ENCODE measurements at regions not wholly inside any gene's neighbourhood (a gene's known extent, or its start where the extent isn't known, plus 50 kb on each side); places are given as distances from the start of the nearest gene placed in this dataset.

DNA sequence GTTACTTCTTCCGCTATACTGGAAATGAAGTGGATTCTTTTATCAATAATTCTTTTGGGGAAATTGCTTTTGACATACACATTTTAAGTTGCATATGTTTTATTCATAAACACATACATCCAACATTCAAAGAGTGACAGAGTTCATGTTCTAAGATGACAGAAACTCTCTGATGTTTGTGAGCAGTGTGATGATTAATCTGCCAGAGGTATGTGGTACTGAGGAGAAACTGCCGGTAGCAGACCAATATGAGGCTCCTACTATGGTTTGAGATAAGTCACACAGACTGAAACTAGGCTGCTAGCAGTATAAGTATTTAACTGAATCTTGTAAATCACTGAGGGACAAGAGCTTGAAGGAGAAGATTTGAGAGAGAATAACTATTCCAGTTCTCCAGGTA lies 524.1 kb upstream of the SEMA3D start:
- Histone ChIP-seq H3K27ac (no peak overlapping the region), H3K9me3 (no peaks in the 10 kb centered on the region), H3K27me3 (replicated peaks in 1 of 7) (no peaks in the 10 kb centered on the region), H3K36me3 (no peaks in the 10 kb centered on the region), H3K4me3 (no peak overlapping the region), H3K4me1 (no peaks in the 10 kb centered on the region)
- DNase-seq: no peak
- 81 to 86% (median 84%) methylated on average over 2 of the region's 2 CpGs for WGBS, 5 donors
- intact Hi-C loops (cut with DNase I; ENCODE audit: low total_unique reads): no loop called here
- TF ChIP-seq, protein P1, sequence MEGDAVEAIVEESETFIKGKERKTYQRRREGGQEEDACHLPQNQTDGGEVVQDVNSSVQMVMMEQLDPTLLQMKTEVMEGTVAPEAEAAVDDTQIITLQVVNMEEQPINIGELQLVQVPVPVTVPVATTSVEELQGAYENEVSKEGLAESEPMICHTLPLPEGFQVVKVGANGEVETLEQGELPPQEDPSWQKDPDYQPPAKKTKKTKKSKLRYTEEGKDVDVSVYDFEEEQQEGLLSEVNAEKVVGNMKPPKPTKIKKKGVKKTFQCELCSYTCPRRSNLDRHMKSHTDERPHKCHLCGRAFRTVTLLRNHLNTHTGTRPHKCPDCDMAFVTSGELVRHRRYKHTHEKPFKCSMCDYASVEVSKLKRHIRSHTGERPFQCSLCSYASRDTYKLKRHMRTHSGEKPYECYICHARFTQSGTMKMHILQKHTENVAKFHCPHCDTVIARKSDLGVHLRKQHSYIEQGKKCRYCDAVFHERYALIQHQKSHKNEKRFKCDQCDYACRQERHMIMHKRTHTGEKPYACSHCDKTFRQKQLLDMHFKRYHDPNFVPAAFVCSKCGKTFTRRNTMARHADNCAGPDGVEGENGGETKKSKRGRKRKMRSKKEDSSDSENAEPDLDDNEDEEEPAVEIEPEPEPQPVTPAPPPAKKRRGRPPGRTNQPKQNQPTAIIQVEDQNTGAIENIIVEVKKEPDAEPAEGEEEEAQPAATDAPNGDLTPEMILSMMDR (IDR thresholded peaks at IDR 0.05 in 8 of 11, conservative IDR thresholded peaks at IDR 0.05 in 3 of 11): no peak
- TF ChIP-seq POLR2AphosphoS5 (IDR thresholded peaks at IDR 0.05) (no peak), POLR2A (IDR thresholded peaks at IDR 0.05) (no peak)

DNA sequence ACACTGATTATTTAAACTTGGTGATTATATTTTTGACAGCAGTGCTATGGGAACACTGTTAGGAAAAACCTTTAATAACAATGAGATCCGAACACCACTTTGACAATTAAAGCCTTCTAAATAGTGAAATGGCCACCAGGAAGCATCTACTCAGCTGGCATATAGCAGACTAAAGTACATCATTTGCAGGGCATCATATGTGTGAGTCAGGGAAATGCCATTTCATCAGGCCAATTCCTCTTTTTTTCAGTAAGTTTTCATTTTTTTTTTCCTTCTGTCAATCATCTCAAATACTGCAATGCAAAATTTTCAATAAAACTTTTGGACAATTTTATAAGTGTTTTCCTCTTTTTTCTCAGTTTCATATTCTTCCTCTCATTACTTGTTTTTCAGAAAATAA lies 521.4 kb upstream of the SEMA3D start:
- no peaks in the 10 kb centered on the region for H3K4me1 ChIP-seq
- intact Hi-C loops (cut with DNase I; ENCODE audit: low total_unique reads): no loop called here
- WGBS, 5 donors: 82 to 94% (median 86%) methylated on average over 1 of the region's 1 CpG
- H3K27ac ChIP-seq: no peak overlapping the region
- no peaks in the 10 kb centered on the region for H3K9me3 ChIP-seq
- H3K36me3 ChIP-seq: no peaks in the 10 kb centered on the region
- no peaks in the 10 kb centered on the region for H3K27me3 ChIP-seq (replicated peaks in 1 of 7)
- TF ChIP-seq POLR2AphosphoS5 (IDR thresholded peaks at IDR 0.05) (no peak), POLR2A (IDR thresholded peaks at IDR 0.05) (no peak)
- TF ChIP-seq, protein P1 (IDR thresholded peaks at IDR 0.05 in 8 of 11, conservative IDR thresholded peaks at IDR 0.05 in 3 of 11): no peak
- H3K4me3 ChIP-seq: no peak overlapping the region
- DNase-seq: no peak

DNA sequence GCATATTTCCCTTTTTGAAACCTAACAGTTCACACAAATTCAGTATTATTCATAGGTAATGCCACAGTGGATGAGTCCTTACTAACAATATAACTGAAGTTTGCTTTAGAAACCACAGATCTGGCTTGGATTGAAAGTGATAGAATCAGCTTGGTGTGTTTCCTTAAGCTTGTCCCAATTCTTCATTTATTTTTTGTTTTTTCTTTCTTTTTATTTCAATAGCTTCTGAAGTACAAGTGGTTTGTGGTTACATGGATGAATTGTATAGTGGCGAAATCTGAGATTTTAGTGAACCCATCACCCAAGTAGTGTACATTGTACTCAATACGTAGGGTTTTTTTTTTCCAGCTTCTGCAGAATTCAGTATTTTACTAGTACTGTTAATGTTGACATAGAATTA lies 518.2 kb upstream of the SEMA3D start:
- no peak overlapping the region for H3K27ac ChIP-seq
- H3K36me3 ChIP-seq: no peaks in the 10 kb centered on the region
- H3K9me3 ChIP-seq: no peaks in the 10 kb centered on the region
- H3K27me3 ChIP-seq (replicated peaks in 1 of 7): no peaks in the 10 kb centered on the region
- TF ChIP-seq POLR2AphosphoS5 (IDR thresholded peaks at IDR 0.05): no peak
- TF ChIP-seq, protein P1 (IDR thresholded peaks at IDR 0.05 in 8 of 11, conservative IDR thresholded peaks at IDR 0.05 in 3 of 11): no peak
- no peak for TF ChIP-seq POLR2A (IDR thresholded peaks at IDR 0.05)
- no peak for DNase-seq
- WGBS, 5 donors: 75 to 90% (median 79%) methylated on average over 2 of the region's 2 CpGs
- no peaks in the 10 kb centered on the region for H3K4me1 ChIP-seq
- intact Hi-C loops (cut with DNase I; ENCODE audit: low total_unique reads): no loop called here
- H3K4me3 ChIP-seq: no peak overlapping the region

DNA sequence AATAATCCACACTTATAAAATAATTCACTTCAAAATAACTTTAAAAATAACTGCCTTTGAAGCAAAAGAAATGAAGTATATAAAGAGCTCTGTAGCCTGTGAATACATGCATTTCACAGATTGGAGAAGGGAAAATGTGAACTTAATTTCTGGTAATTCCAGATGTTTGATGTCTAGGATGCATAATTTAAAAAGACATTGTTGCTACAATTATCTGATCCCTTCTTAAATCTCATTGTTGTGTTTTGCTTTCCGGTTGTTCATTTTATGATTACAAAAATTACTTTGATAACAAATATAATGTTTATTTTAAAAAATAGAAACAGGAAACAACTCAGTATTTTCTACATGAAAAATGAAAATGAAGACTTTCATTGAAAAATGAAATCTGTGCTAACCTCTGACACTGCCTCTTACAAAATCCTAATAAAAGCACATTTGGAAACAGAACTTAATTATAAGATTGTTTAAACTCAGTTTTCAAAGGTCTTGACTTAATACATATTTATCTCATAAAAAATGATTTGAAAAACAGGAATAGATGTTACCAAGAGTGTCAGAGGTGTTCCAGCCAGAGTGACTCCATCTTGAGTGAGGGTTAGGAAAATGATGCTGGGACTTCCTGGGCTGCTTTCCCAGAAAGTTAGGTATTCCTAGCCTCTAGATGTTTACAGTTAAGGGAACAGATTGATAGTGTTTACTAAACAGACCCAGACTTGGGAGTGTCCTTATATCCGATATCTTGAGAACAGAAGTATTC lies 516.6 kb upstream of the SEMA3D start:
- WGBS, 5 donors: 77 to 86% (median 85%) methylated on average over 2 of the region's 2 CpGs
- no peaks in the 10 kb centered on the region for H3K4me1 ChIP-seq
- H3K36me3 ChIP-seq: no peaks in the 10 kb centered on the region
- intact Hi-C loops (cut with DNase I; ENCODE audit: low total_unique reads): no loop called here
- H3K4me3 ChIP-seq: no peak overlapping the region
- DNase-seq: no peak
- H3K27me3 ChIP-seq (replicated peaks in 1 of 7): no peaks in the 10 kb centered on the region
- no peak overlapping the region for H3K27ac ChIP-seq
- no peaks in the 10 kb centered on the region for H3K9me3 ChIP-seq
- TF ChIP-seq POLR2AphosphoS5 (IDR thresholded peaks at IDR 0.05) (no peak), POLR2A (IDR thresholded peaks at IDR 0.05) (no peak)
- TF ChIP-seq, protein P1 (IDR thresholded peaks at IDR 0.05 in 8 of 11, conservative IDR thresholded peaks at IDR 0.05 in 3 of 11): no peak

All from spleen (tissue), 11 donors.